ENCODE measurements at regions not wholly inside any gene's neighbourhood (a gene's known extent, or its start where the extent isn't known, plus 50 kb on each side); places are given as distances from the start of the nearest gene placed in this dataset.

DNA sequence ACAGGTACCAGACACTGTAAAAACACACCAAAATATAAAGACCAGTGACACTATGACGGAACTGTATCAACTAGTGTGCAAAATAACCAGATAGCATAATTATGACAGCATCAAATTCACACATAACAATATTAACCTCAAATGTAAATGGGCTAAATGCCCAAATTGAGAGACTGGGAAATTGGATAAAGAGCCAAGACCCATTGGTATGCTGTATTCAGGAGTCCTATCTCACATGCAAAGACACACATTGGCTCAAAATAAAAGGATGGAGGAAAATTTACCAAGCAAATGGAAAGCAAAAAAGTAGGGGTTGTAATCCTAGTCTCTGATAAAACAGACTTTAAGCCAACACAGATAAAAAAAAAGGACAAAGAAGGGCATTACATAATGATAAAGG, 416.3 kb upstream of the ZNF608 start:
- TF ChIP-seq, protein P1, sequence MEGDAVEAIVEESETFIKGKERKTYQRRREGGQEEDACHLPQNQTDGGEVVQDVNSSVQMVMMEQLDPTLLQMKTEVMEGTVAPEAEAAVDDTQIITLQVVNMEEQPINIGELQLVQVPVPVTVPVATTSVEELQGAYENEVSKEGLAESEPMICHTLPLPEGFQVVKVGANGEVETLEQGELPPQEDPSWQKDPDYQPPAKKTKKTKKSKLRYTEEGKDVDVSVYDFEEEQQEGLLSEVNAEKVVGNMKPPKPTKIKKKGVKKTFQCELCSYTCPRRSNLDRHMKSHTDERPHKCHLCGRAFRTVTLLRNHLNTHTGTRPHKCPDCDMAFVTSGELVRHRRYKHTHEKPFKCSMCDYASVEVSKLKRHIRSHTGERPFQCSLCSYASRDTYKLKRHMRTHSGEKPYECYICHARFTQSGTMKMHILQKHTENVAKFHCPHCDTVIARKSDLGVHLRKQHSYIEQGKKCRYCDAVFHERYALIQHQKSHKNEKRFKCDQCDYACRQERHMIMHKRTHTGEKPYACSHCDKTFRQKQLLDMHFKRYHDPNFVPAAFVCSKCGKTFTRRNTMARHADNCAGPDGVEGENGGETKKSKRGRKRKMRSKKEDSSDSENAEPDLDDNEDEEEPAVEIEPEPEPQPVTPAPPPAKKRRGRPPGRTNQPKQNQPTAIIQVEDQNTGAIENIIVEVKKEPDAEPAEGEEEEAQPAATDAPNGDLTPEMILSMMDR (IDR thresholded peaks at IDR 0.05; ENCODE audit: extremely low read depth in 1 of 2, insufficient read depth in 1 of 2, low read depth in 1 of 2, low read length in 2 of 2): no peak
- TF ChIP-seq POLR2AphosphoS5 (IDR thresholded peaks at IDR 0.05; ENCODE audit: insufficient read depth, low read depth, low read length): no peak
- TF ChIP-seq POLR2A (IDR thresholded peaks at IDR 0.05; ENCODE audit: low read depth, low read length): no peak
- no peak for TF ChIP-seq FOS (IDR thresholded peaks at IDR 0.05; ENCODE audit: borderline replicate concordance, insufficient read depth, low read length)
- no peak for TF ChIP-seq GATA2 (IDR thresholded peaks at IDR 0.05; ENCODE audit: insufficient read depth, insufficient read length, low read depth, low read length)
- TF ChIP-seq JUN (IDR thresholded peaks at IDR 0.05; ENCODE audit: borderline replicate concordance, insufficient read depth, insufficient read length, low read depth): no peak
- TF ChIP-seq, protein P2, sequence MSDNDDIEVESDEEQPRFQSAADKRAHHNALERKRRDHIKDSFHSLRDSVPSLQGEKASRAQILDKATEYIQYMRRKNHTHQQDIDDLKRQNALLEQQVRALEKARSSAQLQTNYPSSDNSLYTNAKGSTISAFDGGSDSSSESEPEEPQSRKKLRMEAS (IDR thresholded peaks at IDR 0.05; ENCODE audit: insufficient read depth, insufficient read length): no peak
- TF ChIP-seq EZH2 (IDR thresholded peaks at IDR 0.05; ENCODE audit: borderline replicate concordance, low read depth, low read length, severe bottlenecking): no peak
- TF ChIP-seq MYC (IDR thresholded peaks at IDR 0.05; ENCODE audit: low read depth, low read length): no peak

Measured in endothelial cell of umbilical vein (primary cell).